ENCODE measurements at regions not wholly inside any gene's neighbourhood (a gene's known extent, or its start where the extent isn't known, plus 50 kb on each side); places are given as distances from the start of the nearest gene placed in this dataset.

DNA sequence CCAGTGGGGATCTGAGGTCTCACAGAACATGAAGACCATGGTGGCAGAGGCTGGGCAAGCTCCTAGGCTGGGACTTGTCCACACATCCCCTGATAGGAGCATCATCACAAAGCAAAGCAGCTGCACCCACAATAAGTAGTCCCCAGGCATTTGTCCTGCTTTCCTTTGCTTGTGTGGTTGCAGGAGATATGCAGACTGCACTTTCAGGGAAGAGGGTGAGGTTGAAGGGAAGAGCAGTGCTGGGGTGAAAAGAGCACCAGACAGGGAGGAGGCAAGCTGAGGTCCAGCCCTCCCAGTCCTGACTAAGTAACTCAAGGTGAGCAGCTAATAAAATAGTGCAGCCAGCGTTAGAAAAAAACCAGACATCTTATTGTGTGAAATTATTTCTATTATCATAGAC lies 383.6 kb downstream of the UQCRFS1 start:
- TF ChIP-seq USF1 (IDR thresholded peaks at IDR 0.05) (no peak), TCF12 (IDR thresholded peaks at IDR 0.05; ENCODE audit: low read depth) (no peak), REST (IDR thresholded peaks at IDR 0.05; ENCODE audit: low read depth) (no peak), TAF1 (IDR thresholded peaks at IDR 0.05; ENCODE audit: low read depth) (no peak), EP300 (IDR thresholded peaks at IDR 0.05; ENCODE audit: borderline replicate concordance) (no peak), YY1 (IDR thresholded peaks at IDR 0.05; ENCODE audit: low read depth) (no peak), CEBPB (IDR thresholded peaks at IDR 0.05) (no peak), CREB1 (IDR thresholded peaks at IDR 0.05; ENCODE audit: low read depth) (no peak), RAD21 (IDR thresholded peaks at IDR 0.05; ENCODE audit: low read depth) (no peak), TEAD4 (IDR thresholded peaks at IDR 0.05) (no peak), FOXM1 (IDR thresholded peaks at IDR 0.05; ENCODE audit: borderline replicate concordance, low read depth) (no peak), MAX (IDR thresholded peaks at IDR 0.05) (no peak)

Data from Ishikawa (cell line).